Chondrocyte (in vitro differentiated cells): ENCODE measurements at regions not wholly inside any gene's neighbourhood (a gene's known extent, or its start where the extent isn't known, plus 50 kb on each side); places are given as distances from the start of the nearest gene placed in this dataset.

ENCODE experiments used
- DNase-seq: peaks from one replicate; pipeline ENCODE4 v3.0.0; 2021; ENCODE audit warnings: mixed read lengths, low spot score
- H3K27ac Mint-ChIP-seq: one replicate; pipeline ENCODE4 v1.8.0; 2021; ENCODE audit warnings: mild to moderate bottlenecking, moderate library complexity, mixed read lengths; ENCODE audit not compliant: unreplicated experiment
- H3K27me3 Mint-ChIP-seq: 2 replicates; pipeline ENCODE4 v1.8.0; 2021; ENCODE audit warnings: low read depth, mixed read lengths
- H3K36me3 Mint-ChIP-seq: 2 replicates; pipeline ENCODE4 v1.8.0; 2021; ENCODE audit warnings: low read depth, mixed read lengths
- H3K4me1 Mint-ChIP-seq: 2 replicates; pipeline ENCODE4 v1.8.0; 2021; ENCODE audit warnings: low read depth, mild to moderate bottlenecking, mixed read lengths
- H3K4me3 Mint-ChIP-seq: one replicate; pipeline ENCODE4 v1.8.0; 2021; ENCODE audit warnings: mild to moderate bottlenecking, moderate library complexity, mixed read lengths; ENCODE audit not compliant: unreplicated experiment
- H3K9me3 Mint-ChIP-seq: 2 replicates; pipeline ENCODE4 v1.8.0; 2021; ENCODE audit warnings: low read depth, mixed read lengths
- TF ChIP-seq, protein P1 (sequence below): fragments of 200-600 bp; sonication (generic); IDR thresholded peaks from 2 replicates; pipeline ENCODE4 v1.5.0; 2021; ENCODE audit warnings: antibody characterized with exemption, mild to moderate bottlenecking, moderate library complexity

DNA sequence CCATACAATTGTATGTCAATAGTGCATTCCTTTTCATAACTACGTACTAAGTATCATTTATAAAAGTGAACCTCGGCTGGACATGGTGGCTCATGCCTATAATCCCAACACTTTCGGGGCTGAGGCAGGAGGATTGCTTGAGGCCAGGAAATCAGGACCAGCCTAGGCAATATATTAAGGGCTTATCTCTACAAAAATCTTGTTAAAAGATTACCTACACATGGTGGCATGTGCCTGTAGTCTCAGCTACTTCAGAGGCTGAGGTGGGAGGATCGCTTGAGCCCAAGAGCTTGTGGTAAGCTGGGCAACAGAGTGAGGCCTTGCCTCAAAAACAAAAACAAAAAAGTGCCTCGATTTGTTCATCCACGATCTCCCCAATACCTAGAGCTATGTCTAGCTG, 449.7 kb upstream of the SULF2 start:
- peaks cover 12% of the 10 kb centered on the region for H3K4me1 Mint-ChIP-seq
- no peak for DNase-seq
- H3K27me3 Mint-ChIP-seq = peaks cover 23% of the 10 kb centered on the region
- peaks cover 17% of the 10 kb centered on the region for H3K9me3 Mint-ChIP-seq
- TF ChIP-seq, protein P1, sequence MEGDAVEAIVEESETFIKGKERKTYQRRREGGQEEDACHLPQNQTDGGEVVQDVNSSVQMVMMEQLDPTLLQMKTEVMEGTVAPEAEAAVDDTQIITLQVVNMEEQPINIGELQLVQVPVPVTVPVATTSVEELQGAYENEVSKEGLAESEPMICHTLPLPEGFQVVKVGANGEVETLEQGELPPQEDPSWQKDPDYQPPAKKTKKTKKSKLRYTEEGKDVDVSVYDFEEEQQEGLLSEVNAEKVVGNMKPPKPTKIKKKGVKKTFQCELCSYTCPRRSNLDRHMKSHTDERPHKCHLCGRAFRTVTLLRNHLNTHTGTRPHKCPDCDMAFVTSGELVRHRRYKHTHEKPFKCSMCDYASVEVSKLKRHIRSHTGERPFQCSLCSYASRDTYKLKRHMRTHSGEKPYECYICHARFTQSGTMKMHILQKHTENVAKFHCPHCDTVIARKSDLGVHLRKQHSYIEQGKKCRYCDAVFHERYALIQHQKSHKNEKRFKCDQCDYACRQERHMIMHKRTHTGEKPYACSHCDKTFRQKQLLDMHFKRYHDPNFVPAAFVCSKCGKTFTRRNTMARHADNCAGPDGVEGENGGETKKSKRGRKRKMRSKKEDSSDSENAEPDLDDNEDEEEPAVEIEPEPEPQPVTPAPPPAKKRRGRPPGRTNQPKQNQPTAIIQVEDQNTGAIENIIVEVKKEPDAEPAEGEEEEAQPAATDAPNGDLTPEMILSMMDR = no peak
- H3K36me3 Mint-ChIP-seq = no peaks in the 10 kb centered on the region
- H3K4me3 Mint-ChIP-seq = no peak overlapping the region
- no peak overlapping the region for H3K27ac Mint-ChIP-seq

DNA sequence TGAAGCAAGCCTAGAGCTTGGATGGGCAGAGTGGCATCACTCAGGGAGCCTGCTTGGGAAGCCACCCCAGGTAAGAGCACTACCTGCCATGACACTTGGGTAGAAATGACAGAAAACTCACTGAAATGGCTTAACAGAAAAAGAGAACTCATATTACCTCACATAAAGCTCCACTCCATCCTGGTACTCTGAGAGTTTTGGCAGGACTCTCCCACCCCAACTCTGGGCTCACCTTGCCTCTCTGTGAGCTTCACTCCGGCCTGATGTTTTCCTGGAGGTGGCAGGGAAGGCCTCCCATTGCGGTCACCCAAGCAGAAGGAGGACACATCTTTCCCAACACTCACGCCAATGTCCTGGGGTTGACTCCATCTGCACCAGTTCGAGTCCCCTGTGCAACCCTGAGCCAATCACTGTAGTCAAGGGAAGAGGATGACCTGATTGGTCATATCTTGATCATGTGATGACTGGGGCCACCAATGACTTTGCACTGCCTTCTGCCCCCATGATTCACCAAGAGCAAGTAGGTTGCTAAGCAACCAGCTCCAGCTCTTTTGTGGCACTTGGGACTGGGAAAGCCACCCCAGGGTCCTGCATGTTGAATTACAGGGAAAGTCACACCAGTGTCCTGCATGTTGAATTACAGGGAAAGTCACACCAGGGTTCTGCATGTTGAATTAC, 446.1 kb upstream of the SULF2 start:
- Mint-ChIP-seq H3K4me1 (no peaks in the 10 kb centered on the region), H3K9me3 (peaks cover 17% of the 10 kb centered on the region), H3K4me3 (no peak overlapping the region), H3K27me3 (peaks cover 27% of the 10 kb centered on the region), H3K27ac (no peak overlapping the region), H3K36me3 (peaks cover 6% of the 10 kb centered on the region)
- DNase-seq = no peak
- TF ChIP-seq, protein P1 = no peak

DNA sequence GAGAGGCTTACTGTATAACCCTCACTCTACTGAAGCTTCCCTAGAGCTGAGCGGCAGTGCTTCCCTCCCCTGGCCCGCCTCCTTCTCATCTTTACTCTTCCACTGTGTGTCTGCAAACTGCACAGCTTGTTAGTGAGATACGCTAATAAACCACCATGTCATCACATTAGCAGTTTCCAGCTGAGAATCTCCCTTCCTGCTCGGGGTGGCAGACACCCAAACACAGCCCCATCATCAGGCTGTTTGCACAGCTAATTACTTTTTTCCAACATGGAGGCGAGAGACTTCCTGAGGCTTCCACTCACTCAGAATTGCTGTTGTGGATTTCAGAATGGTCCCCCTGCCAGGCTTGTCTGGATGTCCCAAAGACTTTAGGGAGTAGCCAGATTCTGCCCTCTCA, 444.9 kb upstream of the SULF2 start:
- H3K9me3 Mint-ChIP-seq = peaks cover 17% of the 10 kb centered on the region

DNA sequence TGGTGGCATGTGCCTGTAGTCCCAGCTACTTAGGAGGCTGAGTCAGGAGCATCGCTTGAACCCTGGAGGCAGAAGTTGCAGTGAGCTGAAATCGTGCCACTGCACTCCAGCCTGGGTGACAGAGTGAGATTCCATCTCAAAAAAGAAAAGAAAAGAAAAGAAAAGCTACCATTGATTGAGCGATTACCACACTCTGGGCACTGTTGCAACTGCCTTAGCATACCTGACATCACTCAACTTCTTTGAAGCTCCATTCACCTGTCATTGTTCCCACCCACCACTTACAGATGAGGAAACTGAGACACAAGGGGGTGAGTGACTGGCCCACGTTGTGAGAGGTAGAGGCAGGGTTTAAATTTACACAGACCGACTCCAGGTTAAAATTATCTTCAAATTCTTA, 442.1 kb upstream of the SULF2 start:
- TF ChIP-seq, protein P1 = no peak
- Mint-ChIP-seq H3K4me1 (peaks cover 7% of the 10 kb centered on the region), H3K36me3 (peaks cover 6% of the 10 kb centered on the region), H3K9me3 (peaks cover 13% of the 10 kb centered on the region), H3K27ac (no peak overlapping the region), H3K27me3 (peaks cover 9% of the 10 kb centered on the region), H3K4me3 (no peak overlapping the region)
- DNase-seq = no peak

More for the DNA sequence above, 444.9 kb upstream of the SULF2 start:
- TF ChIP-seq, protein P1 = no peak
- Mint-ChIP-seq H3K4me1 (no peaks in the 10 kb centered on the region), H3K36me3 (peaks cover 6% of the 10 kb centered on the region), H3K27me3 (peaks cover 26% of the 10 kb centered on the region), H3K4me3 (no peak overlapping the region), H3K27ac (no peak overlapping the region)
- DNase-seq = no peak

DNA sequence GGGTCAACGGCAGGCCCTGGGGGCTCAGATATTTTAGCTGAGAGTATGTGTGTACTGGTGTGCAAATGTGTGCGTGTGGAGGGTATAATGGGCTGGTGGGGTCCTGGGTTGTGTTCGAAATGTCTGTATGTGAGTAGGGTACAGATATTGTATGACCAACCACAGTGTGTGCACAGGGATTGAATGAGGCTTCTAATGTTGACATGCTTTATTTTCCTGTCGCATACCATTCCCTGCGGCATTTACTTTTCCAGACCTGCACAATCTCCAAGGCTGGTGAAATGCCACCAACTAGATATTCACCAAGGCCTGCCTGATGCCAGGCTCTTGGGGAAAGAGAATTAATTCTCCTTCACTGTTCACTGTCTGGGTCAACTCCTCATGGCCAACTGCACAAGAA, 441.4 kb upstream of the SULF2 start:
- H3K9me3 Mint-ChIP-seq = peaks cover 11% of the 10 kb centered on the region
- TF ChIP-seq, protein P1 = no peak

More for the DNA sequence above, 441.4 kb upstream of the SULF2 start:
- peaks cover 8% of the 10 kb centered on the region for H3K27me3 Mint-ChIP-seq
- H3K4me3 Mint-ChIP-seq = no peak overlapping the region
- peaks cover 7% of the 10 kb centered on the region for H3K4me1 Mint-ChIP-seq
- DNase-seq = no peak
- no peak overlapping the region for H3K27ac Mint-ChIP-seq
- peaks cover 6% of the 10 kb centered on the region for H3K36me3 Mint-ChIP-seq
